GM23338 (cell line): ENCODE measurements at regions not wholly inside any gene's neighbourhood (a gene's known extent, or its start where the extent isn't known, plus 50 kb on each side); places are given as distances from the start of the nearest gene placed in this dataset.

Source experiments
- CREB1 ChIP-seq: fragments of 250-450 bp; sonication (Bioruptor Pico); IDR thresholded peaks from 2 replicates; pipeline ENCODE4 v1.5.0; 2020; ENCODE audit warnings: low read depth, mild to moderate bottlenecking, moderate library complexity
- EZH2 ChIP-seq: fragments of 200-600 bp; sonication (generic); IDR thresholded peaks from one replicate; pipeline ENCODE4 v1.8.0; 2017; ENCODE audit warnings: antibody characterized with exemption, mild to moderate bottlenecking, low read depth; ENCODE audit not compliant: unreplicated experiment
- EZH2phosphoT487 ChIP-seq: fragments of 200-600 bp; sonication (generic); IDR thresholded peaks from one replicate; pipeline ENCODE4 v1.8.1; 2018; ENCODE audit warnings: antibody characterized with exemption; ENCODE audit not compliant: unreplicated experiment
- JUNB ChIP-seq: IDR thresholded peaks from one replicate; pipeline ENCODE4 v1.6.1; 2016; ENCODE audit warnings: antibody characterized with exemption; ENCODE audit not compliant: unreplicated experiment
- NANOG ChIP-seq: IDR thresholded peaks from 2 replicates; pipeline ENCODE4 v1.6.1; 2016; ENCODE audit warnings: antibody characterized with exemption, borderline replicate concordance
- POLR2AphosphoS5 ChIP-seq: IDR thresholded peaks from 2 replicates; pipeline ENCODE4 v1.6.1; 2016; ENCODE audit warnings: antibody characterized with exemption, low read depth
- STAT1 ChIP-seq: IDR thresholded peaks from one replicate; pipeline ENCODE4 v1.6.1; 2016; ENCODE audit warnings: antibody characterized with exemption; ENCODE audit not compliant: unreplicated experiment
- ZNF114 ChIP-seq: fragments of 250-450 bp; sonication (Bioruptor Pico); IDR thresholded peaks from 2 replicates; pipeline ENCODE4 v1.5.0; 2020; ENCODE audit warnings: mild to moderate bottlenecking, moderate library complexity
- TF ChIP-seq, protein P1 (sequence below), 2 experiments: fragments of 200-600 bp in 1 of 2; sonication (generic) in 1 of 2; conservative IDR thresholded peaks; 2 replicates each; pipeline versions ENCODE4 v1.5.1 to v1.6.1; 2016 to 2017; ENCODE audit warnings: antibody characterized with exemption in 2 of 2, low read depth in 2 of 2, mild to moderate bottlenecking in 2 of 2, moderate library complexity in 1 of 2
- TF ChIP-seq, protein P2 (sequence below): IDR thresholded peaks from one replicate; pipeline ENCODE4 v1.6.1; 2018; ENCODE audit warnings: antibody characterized with exemption; ENCODE audit not compliant: unreplicated experiment
- TF ChIP-seq, protein P3 (sequence below): IDR thresholded peaks from 2 replicates; pipeline ENCODE4 v1.6.1; 2016; ENCODE audit warnings: antibody characterized with exemption

DNA sequence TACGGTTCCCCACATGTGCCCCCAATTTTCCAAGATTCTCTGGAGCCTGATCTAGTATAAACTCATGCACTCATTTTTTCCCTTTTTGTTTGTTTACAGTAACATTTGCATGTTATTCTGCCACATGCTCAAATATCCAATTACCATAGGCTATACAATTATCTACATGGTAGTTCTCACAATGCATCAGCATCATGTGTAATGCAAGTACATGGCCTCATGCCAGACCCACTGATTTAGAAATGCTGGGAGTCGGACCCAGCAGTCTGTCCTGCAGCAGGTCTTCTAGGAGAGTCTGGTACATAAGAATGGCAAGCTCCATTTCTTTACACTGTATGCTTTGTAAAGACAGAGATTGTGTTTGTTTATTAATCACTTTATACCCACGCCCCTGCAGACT, 107.7 kb downstream of the CBLN2 start:
- TF ChIP-seq, protein P1, sequence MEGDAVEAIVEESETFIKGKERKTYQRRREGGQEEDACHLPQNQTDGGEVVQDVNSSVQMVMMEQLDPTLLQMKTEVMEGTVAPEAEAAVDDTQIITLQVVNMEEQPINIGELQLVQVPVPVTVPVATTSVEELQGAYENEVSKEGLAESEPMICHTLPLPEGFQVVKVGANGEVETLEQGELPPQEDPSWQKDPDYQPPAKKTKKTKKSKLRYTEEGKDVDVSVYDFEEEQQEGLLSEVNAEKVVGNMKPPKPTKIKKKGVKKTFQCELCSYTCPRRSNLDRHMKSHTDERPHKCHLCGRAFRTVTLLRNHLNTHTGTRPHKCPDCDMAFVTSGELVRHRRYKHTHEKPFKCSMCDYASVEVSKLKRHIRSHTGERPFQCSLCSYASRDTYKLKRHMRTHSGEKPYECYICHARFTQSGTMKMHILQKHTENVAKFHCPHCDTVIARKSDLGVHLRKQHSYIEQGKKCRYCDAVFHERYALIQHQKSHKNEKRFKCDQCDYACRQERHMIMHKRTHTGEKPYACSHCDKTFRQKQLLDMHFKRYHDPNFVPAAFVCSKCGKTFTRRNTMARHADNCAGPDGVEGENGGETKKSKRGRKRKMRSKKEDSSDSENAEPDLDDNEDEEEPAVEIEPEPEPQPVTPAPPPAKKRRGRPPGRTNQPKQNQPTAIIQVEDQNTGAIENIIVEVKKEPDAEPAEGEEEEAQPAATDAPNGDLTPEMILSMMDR (conservative IDR thresholded peaks at IDR 0.05; ENCODE audit: low read depth in 2 of 2): no peak
- no peak for TF ChIP-seq POLR2AphosphoS5
- TF ChIP-seq EZH2phosphoT487: no peak
- TF ChIP-seq ZNF114: no peak
- TF ChIP-seq, protein P2, sequence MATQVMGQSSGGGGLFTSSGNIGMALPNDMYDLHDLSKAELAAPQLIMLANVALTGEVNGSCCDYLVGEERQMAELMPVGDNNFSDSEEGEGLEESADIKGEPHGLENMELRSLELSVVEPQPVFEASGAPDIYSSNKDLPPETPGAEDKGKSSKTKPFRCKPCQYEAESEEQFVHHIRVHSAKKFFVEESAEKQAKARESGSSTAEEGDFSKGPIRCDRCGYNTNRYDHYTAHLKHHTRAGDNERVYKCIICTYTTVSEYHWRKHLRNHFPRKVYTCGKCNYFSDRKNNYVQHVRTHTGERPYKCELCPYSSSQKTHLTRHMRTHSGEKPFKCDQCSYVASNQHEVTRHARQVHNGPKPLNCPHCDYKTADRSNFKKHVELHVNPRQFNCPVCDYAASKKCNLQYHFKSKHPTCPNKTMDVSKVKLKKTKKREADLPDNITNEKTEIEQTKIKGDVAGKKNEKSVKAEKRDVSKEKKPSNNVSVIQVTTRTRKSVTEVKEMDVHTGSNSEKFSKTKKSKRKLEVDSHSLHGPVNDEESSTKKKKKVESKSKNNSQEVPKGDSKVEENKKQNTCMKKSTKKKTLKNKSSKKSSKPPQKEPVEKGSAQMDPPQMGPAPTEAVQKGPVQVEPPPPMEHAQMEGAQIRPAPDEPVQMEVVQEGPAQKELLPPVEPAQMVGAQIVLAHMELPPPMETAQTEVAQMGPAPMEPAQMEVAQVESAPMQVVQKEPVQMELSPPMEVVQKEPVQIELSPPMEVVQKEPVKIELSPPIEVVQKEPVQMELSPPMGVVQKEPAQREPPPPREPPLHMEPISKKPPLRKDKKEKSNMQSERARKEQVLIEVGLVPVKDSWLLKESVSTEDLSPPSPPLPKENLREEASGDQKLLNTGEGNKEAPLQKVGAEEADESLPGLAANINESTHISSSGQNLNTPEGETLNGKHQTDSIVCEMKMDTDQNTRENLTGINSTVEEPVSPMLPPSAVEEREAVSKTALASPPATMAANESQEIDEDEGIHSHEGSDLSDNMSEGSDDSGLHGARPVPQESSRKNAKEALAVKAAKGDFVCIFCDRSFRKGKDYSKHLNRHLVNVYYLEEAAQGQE: no peak
- no peak for TF ChIP-seq EZH2
- no peak for TF ChIP-seq JUNB
- TF ChIP-seq NANOG: no peak
- TF ChIP-seq CREB1 (CRISPR knock-in tag): no peak
- TF ChIP-seq, protein P3, sequence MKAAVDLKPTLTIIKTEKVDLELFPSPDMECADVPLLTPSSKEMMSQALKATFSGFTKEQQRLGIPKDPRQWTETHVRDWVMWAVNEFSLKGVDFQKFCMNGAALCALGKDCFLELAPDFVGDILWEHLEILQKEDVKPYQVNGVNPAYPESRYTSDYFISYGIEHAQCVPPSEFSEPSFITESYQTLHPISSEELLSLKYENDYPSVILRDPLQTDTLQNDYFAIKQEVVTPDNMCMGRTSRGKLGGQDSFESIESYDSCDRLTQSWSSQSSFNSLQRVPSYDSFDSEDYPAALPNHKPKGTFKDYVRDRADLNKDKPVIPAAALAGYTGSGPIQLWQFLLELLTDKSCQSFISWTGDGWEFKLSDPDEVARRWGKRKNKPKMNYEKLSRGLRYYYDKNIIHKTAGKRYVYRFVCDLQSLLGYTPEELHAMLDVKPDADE: no peak
- TF ChIP-seq STAT1: no peak
